IMR-90 (cell line): ENCODE measurements at regions not wholly inside any gene's neighbourhood (a gene's known extent, or its start where the extent isn't known, plus 50 kb on each side); places are given as distances from the start of the nearest gene placed in this dataset.

Source experiments
- ATAC-seq: fragments of 200-7000 bp; cut with Tn5 transposase; 2 replicates; pipeline ENCODE4 v1.9.1; 2020; ENCODE audit warnings: low read depth, mild to moderate bottlenecking, moderate library complexity
- BruUV-seq: library from RNA; stranded (reverse); fragments of 400-500 nt; replicated peaks from 2 replicates; lab custom pipeline; 2021; lab: Mats Ljungman, UMichigan
- CTCF ChIA-PET: fragments of 300-600 bp; formaldehyde crosslinking; extraction: SDS; loops from one replicate; lab custom pipeline; 2021; ENCODE audit warnings: antibody characterized with exemption; lab: Yijun Ruan, JAX
- POLR2A ChIA-PET: fragments of 300-600 bp; sonication (Branson Sonifier 250); formaldehyde crosslinking; loops from one replicate; lab custom pipeline; 2022; ENCODE audit warnings: antibody characterized with exemption; ENCODE audit not compliant: unreplicated experiment; lab: Charles Lee
- DNase-seq: peaks from one replicate; pipeline ENCODE4 v3.0.0; 2013
- H2AFZ ChIP-seq: replicated peaks from 2 replicates; pipeline ENCODE3; 2013; ENCODE audit warnings: low read length, mild to moderate bottlenecking; ENCODE audit not compliant: poor library complexity
- H2AK5ac ChIP-seq: 2 replicates; pipeline ENCODE4 v1.6.1; 2013; ENCODE audit warnings: low read depth, low read length, inconsistent platforms
- H2AK9ac ChIP-seq: replicated peaks from 2 replicates; pipeline ENCODE3; 2013; ENCODE audit warnings: mild to moderate bottlenecking, low read depth, low read length, moderate library complexity; ENCODE audit not compliant: poor library complexity
- H2BK120ac ChIP-seq: 2 replicates; pipeline ENCODE4 v1.6.1; 2013; ENCODE audit warnings: low read depth, low read length, inconsistent platforms
- H2BK15ac ChIP-seq: 3 replicates; pipeline ENCODE4 v1.6.1; 2013; ENCODE audit warnings: low read depth, low read length, inconsistent platforms
- H2BK20ac ChIP-seq: 2 replicates; pipeline ENCODE4 v1.6.1; 2013; ENCODE audit warnings: low read depth, mild to moderate bottlenecking, inconsistent platforms, low read length, moderate library complexity
- H2BK5ac ChIP-seq: 2 replicates; pipeline ENCODE4 v1.6.1; 2013; ENCODE audit warnings: mild to moderate bottlenecking, low read depth, low read length, inconsistent platforms; ENCODE audit not compliant: poor library complexity, severe bottlenecking
- H3K14ac ChIP-seq: replicated peaks from 2 replicates; pipeline ENCODE4 v1.6.1; 2013; ENCODE audit warnings: low read depth, low read length, inconsistent platforms
- H3K18ac ChIP-seq: 2 replicates; pipeline ENCODE4 v1.6.1; 2013; ENCODE audit warnings: low read depth, low read length, control low read depth
- H3K23ac ChIP-seq: 2 replicates; pipeline ENCODE4 v1.6.1; 2013; ENCODE audit warnings: low read depth, low read length, inconsistent platforms
- H3K27ac ChIP-seq: 2 replicates; pipeline ENCODE4 v1.5.1; 2013; ENCODE audit warnings: mild to moderate bottlenecking, control low read depth, low read length; ENCODE audit not compliant: insufficient read depth
- H3K27me3 ChIP-seq: 2 replicates; pipeline ENCODE4 v1.6.1; 2013; ENCODE audit warnings: low read length; ENCODE audit not compliant: control insufficient read depth, insufficient read depth
- H3K36me3 ChIP-seq: 2 replicates; pipeline ENCODE4 v1.6.1; 2013; ENCODE audit warnings: low read length, mixed read lengths; ENCODE audit not compliant: control insufficient read depth, insufficient read depth
- H3K4ac ChIP-seq: 2 replicates; pipeline ENCODE4 v1.6.1; 2013; ENCODE audit warnings: low read depth, low read length, inconsistent platforms
- H3K4me1 ChIP-seq: 2 replicates; pipeline ENCODE4 v1.6.1; 2013; ENCODE audit warnings: low read length, mixed read lengths; ENCODE audit not compliant: control insufficient read depth, insufficient read depth
- H3K4me2 ChIP-seq: 2 replicates; pipeline ENCODE4 v1.6.1; 2013; ENCODE audit warnings: low read depth, mild to moderate bottlenecking, control low read depth, low read length, moderate library complexity
- H3K4me3 ChIP-seq: 2 replicates; pipeline ENCODE4 v1.5.1; 2013; ENCODE audit warnings: low read depth, mild to moderate bottlenecking, control low read depth, low read length, moderate library complexity; ENCODE audit not compliant: insufficient read depth
- H3K56ac ChIP-seq: 2 replicates; pipeline ENCODE4 v1.6.1; 2013; ENCODE audit warnings: low read length, inconsistent platforms; ENCODE audit not compliant: insufficient read depth; ENCODE audit errors: extremely low read depth
- H3K79me1 ChIP-seq, 2 experiments: 2 replicates each; pipeline ENCODE4 v1.6.1; 2013; ENCODE audit warnings: low read length in 2 of 2, inconsistent platforms in 1 of 2, low read depth in 1 of 2
- H3K9ac ChIP-seq: 2 replicates; pipeline ENCODE4 v1.6.1; 2013; ENCODE audit warnings: low read depth, low read length, control low read depth
- H3K9me1 ChIP-seq: 2 replicates; pipeline ENCODE4 v1.6.1; 2013; ENCODE audit warnings: low read length, inconsistent platforms; ENCODE audit not compliant: insufficient read depth
- H3K9me3 ChIP-seq: 2 replicates; pipeline ENCODE4 v1.6.1; 2013; ENCODE audit warnings: low read length; ENCODE audit not compliant: control insufficient read depth, insufficient read depth
- H4K20me1 ChIP-seq: 2 replicates; pipeline ENCODE4 v1.6.1; 2013; ENCODE audit warnings: low read length, inconsistent platforms; ENCODE audit not compliant: insufficient read depth
- H4K5ac ChIP-seq: 2 replicates; pipeline ENCODE4 v1.6.1; 2013; ENCODE audit warnings: mild to moderate bottlenecking, low read depth, low read length, control low read depth
- H4K8ac ChIP-seq, 2 experiments: 2 replicates each; pipeline ENCODE4 v1.6.1; 2013; ENCODE audit warnings: low read depth in 2 of 2, low read length in 2 of 2, control low read depth in 1 of 2, inconsistent platforms in 1 of 2
- H4K91ac ChIP-seq: 2 replicates; pipeline ENCODE4 v1.6.1; 2013; ENCODE audit warnings: low read depth, low read length, inconsistent platforms; ENCODE audit not compliant: insufficient read depth
- BHLHE40 ChIP-seq: fragments of 150-350 bp; IDR thresholded peaks from 2 replicates; pipeline ENCODE4 v1.6.1; 2016; ENCODE audit warnings: mild to moderate bottlenecking, low read depth, low read length
- CEBPB ChIP-seq: IDR thresholded peaks from 2 replicates; pipeline ENCODE4 v1.6.1; 2012; ENCODE audit warnings: low read depth, low read length, improper control_type of control experiment
- CHD1 ChIP-seq: IDR thresholded peaks from 2 replicates; pipeline ENCODE4 v1.6.1; 2012; ENCODE audit warnings: low read depth, low read length, improper control_type of control experiment
- CTCF ChIP-seq: conservative IDR thresholded peaks from 2 replicates; pipeline ENCODE4 v1.5.1; 2012; ENCODE audit warnings: mild to moderate bottlenecking, low read depth, low read length, improper control_type of control experiment
- ELK1 ChIP-seq: fragments of 150-350 bp; IDR thresholded peaks from 2 replicates; pipeline ENCODE4 v1.6.1; 2016; ENCODE audit warnings: low read depth, mild to moderate bottlenecking, low read length, moderate library complexity, borderline replicate concordance
- FOS ChIP-seq: fragments of 150-350 bp; IDR thresholded peaks from 2 replicates; pipeline ENCODE4 v1.6.1; 2016; ENCODE audit warnings: low read depth, low read length
- MAFK ChIP-seq: IDR thresholded peaks from 2 replicates; pipeline ENCODE4 v1.6.1; 2012; ENCODE audit warnings: low read depth, low read length, improper control_type of control experiment
- MAZ ChIP-seq: IDR thresholded peaks from 2 replicates; pipeline ENCODE4 v1.6.1; 2012; ENCODE audit warnings: low read depth, mild to moderate bottlenecking, low read length, improper control_type of control experiment, moderate library complexity, borderline replicate concordance
- MXI1 ChIP-seq: IDR thresholded peaks from 2 replicates; pipeline ENCODE4 v1.6.1; 2012; ENCODE audit warnings: low read depth, mild to moderate bottlenecking, low read length, moderate library complexity, borderline replicate concordance
- NFE2L2 ChIP-seq: fragments of 150-350 bp; IDR thresholded peaks from 2 replicates; pipeline ENCODE4 v1.6.1; 2016; ENCODE audit warnings: low read depth, mild to moderate bottlenecking, low read length
- POLR2A ChIP-seq: IDR thresholded peaks from 2 replicates; pipeline ENCODE4 v1.6.1; 2012; ENCODE audit warnings: mild to moderate bottlenecking, low read depth, low read length
- RAD21 ChIP-seq: IDR thresholded peaks from 2 replicates; pipeline ENCODE4 v1.6.1; 2012; ENCODE audit warnings: low read length, improper control_type of control experiment
- RCOR1 ChIP-seq: IDR thresholded peaks from 2 replicates; pipeline ENCODE4 v1.6.1; 2012; ENCODE audit warnings: mild to moderate bottlenecking, low read length, improper control_type of control experiment; ENCODE audit not compliant: insufficient replicate concordance
- RFX5 ChIP-seq: IDR thresholded peaks from 2 replicates; pipeline ENCODE4 v1.8.0; 2012; ENCODE audit warnings: low read depth, mild to moderate bottlenecking, low read length, moderate library complexity
- SMC3 ChIP-seq: fragments of 150-350 bp; IDR thresholded peaks from 2 replicates; pipeline ENCODE4 v1.6.1; 2016; ENCODE audit warnings: low read depth, mild to moderate bottlenecking, antibody characterized with exemption, low read length, moderate library complexity
- USF2 ChIP-seq: fragments of 150-350 bp; IDR thresholded peaks from 2 replicates; pipeline ENCODE4 v1.6.1; 2017; ENCODE audit warnings: mild to moderate bottlenecking, antibody characterized with exemption, low read length, low read depth
- WGBS, 2 experiments: methylation state at CpG; one replicate each; pipeline versions ENCODE4 v1.1.5 to v1.1.7; 2013; ENCODE audit warnings: missing lambda C conversion rate in 2 of 2; ENCODE audit not compliant: insufficient read length in 1 of 2; ENCODE audit errors: extremely low coverage in 2 of 2; 5-methylcytosine and 5-hydroxymethylcytosine counted together
- dilution Hi-C: fragments of 300-500 bp; cut with HindIII; formaldehyde crosslinking; loops from one replicate; pipeline ENCODE4 v1.14.3; 2018; ENCODE audit warnings: low sequenced_read_pairs; ENCODE audit not compliant: unreplicated experiment
- in situ Hi-C: fragments of 300-500 bp; cut with MboI; formaldehyde crosslinking; loops from 3 replicates; pipeline ENCODE4 v1.14.3; 2019; ENCODE audit warnings: low sequenced_read_pairs, inconsistent platforms, mixed read lengths
- intact Hi-C: fragments of 100-400 bp; cut with micrococcal nuclease; formaldehyde crosslinking; loops from 2 replicates; pipeline ENCODE4 v1.10.0; 2022

- Histone ChIP-seq H3K27ac (no peak overlapping the region), H4K5ac (no peak overlapping the region), H2AFZ (no peak overlapping the region), H3K36me3 (no peaks in the 10 kb centered on the region), H3K4me3 (no peak overlapping the region), H2BK5ac (no peak overlapping the region), H3K27me3 (no peaks in the 10 kb centered on the region), H2AK5ac (no peak overlapping the region), H3K9me1 (no peaks in the 10 kb centered on the region), H3K9ac (no peak overlapping the region), H3K18ac (no peak overlapping the region), H3K4me2 (no peak overlapping the region), H4K20me1 (no peaks in the 10 kb centered on the region), H3K4ac (no peak overlapping the region), H2BK20ac (no peak overlapping the region), H2BK120ac (no peak overlapping the region), H3K56ac (no peak overlapping the region), H4K91ac (no peak overlapping the region), H3K9me3 (peaks cover 11% of the 10 kb centered on the region; the same call in 1 of the 2 replicates), H3K14ac (no peak overlapping the region), H3K4me1 (no peaks in the 10 kb centered on the region), H3K23ac (no peak overlapping the region), H4K8ac (no peak overlapping the region), H2AK9ac (no peak overlapping the region), H3K79me1 (no peaks in the 10 kb centered on the region), H2BK15ac (no peak overlapping the region)
- dilution Hi-C loops = no loop called here
- intact Hi-C loops = no loop called here
- no TSS peak for BruUV-seq
- no peak for TF ChIP-seq FOS
- TF ChIP-seq ELK1 = no peak
- TF ChIP-seq POLR2A = no peak
- TF ChIP-seq MAZ = no peak
- TF ChIP-seq MXI1 = no peak
- TF ChIP-seq CEBPB = no peak
- no peak for TF ChIP-seq RAD21
- TF ChIP-seq RCOR1 = no peak
- no peak for TF ChIP-seq CTCF
- TF ChIP-seq BHLHE40 = no peak
- no peak for TF ChIP-seq RFX5
- TF ChIP-seq USF2 = no peak
- TF ChIP-seq MAFK = no peak
- TF ChIP-seq NFE2L2 = no peak
- no peak for TF ChIP-seq SMC3
- no peak for TF ChIP-seq CHD1
- in situ Hi-C loops = no loop called here
- DNase-seq (no peak), ATAC-seq (no peak)
- WGBS, 2 experiments = no CpG with 5 or more reads among the region's 2 CpGs
- CTCF ChIA-PET = no interaction called here
- POLR2A ChIA-PET = interaction anchor here (0.6 kb wide), 1 partner anchor 1383 kb away, joined by 3 read pairs; no protein-coding TSS in a partner anchor
These were observed 104.7 kb upstream of the PCDH15 start for GRCh38 chr10:54905578-54906192.
